Hematopoietic multipotent progenitor cell treated with erythropoietin and hydrocortisone succinate and interleukin-3 and kit ligand, for 15 days (in vitro differentiated cells): ENCODE measurements at regions not wholly inside any gene's neighbourhood (a gene's known extent, or its start where the extent isn't known, plus 50 kb on each side); places are given as distances from the start of the nearest gene placed in this dataset.

Experiments used
- DNase-seq: peaks from one replicate; pipeline ENCODE4 v3.0.0-alpha.2; 2015; ENCODE audit warnings: low spot score

- DNase-seq = no peak
These were observed 262.5 kb downstream of the GXYLT1 start for GRCh38 chr12:41881891-41882805.

- no peak for DNase-seq
These were observed 275.2 kb downstream of the GXYLT1 start for GRCh38 chr12:41869432-41869831.

- DNase-seq = no peak
These were observed 277.7 kb downstream of the GXYLT1 start for GRCh38 chr12:41866878-41867430.

GRCh38 chr12:41856228-41856627 lies 288.4 kb downstream of the GXYLT1 start:
- DNase-seq = no peak

GRCh38 chr12:41850046-41850445 lies 294.6 kb downstream of the GXYLT1 start:
- DNase-seq = no peak

- DNase-seq = no peak
These were observed 298.0 kb downstream of the GXYLT1 start for GRCh38 chr12:41846718-41847117.

GRCh38 chr12:41836416-41836815 lies 308.3 kb downstream of the GXYLT1 start:
- DNase-seq = no peak

- DNase-seq = no peak
These were observed 309.1 kb downstream of the GXYLT1 start for GRCh38 chr12:41835556-41835955.

GRCh38 chr12:41819948-41820347 lies 324.7 kb downstream of the GXYLT1 start:
- DNase-seq = no peak

- DNase-seq = no peak
These were observed 340.6 kb downstream of the GXYLT1 start for GRCh38 chr12:41804026-41804425.

- no peak for DNase-seq
These were observed 341.9 kb downstream of the GXYLT1 start for GRCh38 chr12:41802803-41803202.

GRCh38 chr12:41801261-41801660 lies 343.4 kb downstream of the GXYLT1 start:
- no peak for DNase-seq

GRCh38 chr12:41799671-41800070 lies 345.0 kb downstream of the GXYLT1 start:
- DNase-seq = no peak

- no peak for DNase-seq
These were observed 348.8 kb downstream of the GXYLT1 start for GRCh38 chr12:41795910-41796309.

- DNase-seq = no peak
These were observed 349.5 kb downstream of the GXYLT1 start for GRCh38 chr12:41795051-41795600.

GRCh38 chr12:41794336-41794735 lies 350.3 kb downstream of the GXYLT1 start:
- DNase-seq = no peak

GRCh38 chr12:41784957-41785356 lies 359.7 kb downstream of the GXYLT1 start:
- no peak for DNase-seq

GRCh38 chr12:41778934-41779333 lies 365.7 kb downstream of the GXYLT1 start:
- no peak for DNase-seq

GRCh38 chr12:41777064-41777790 lies 367.4 kb downstream of the GXYLT1 start:
- DNase-seq = no peak

GRCh38 chr12:41772478-41772877 lies 372.2 kb downstream of the GXYLT1 start:
- no peak for DNase-seq

GRCh38 chr12:41769810-41770209 lies 374.9 kb downstream of the GXYLT1 start:
- DNase-seq = no peak

- no peak for DNase-seq
These were observed 376.2 kb downstream of the GXYLT1 start for GRCh38 chr12:41768456-41768855.

- no peak for DNase-seq
These were observed 382.0 kb downstream of the GXYLT1 start for GRCh38 chr12:41762691-41763090.
